Suprapubic skin (tissue), 4 donors: ENCODE measurements at regions not wholly inside any gene's neighbourhood (a gene's known extent, or its start where the extent isn't known, plus 50 kb on each side); places are given as distances from the start of the nearest gene placed in this dataset.

Experiments used
- CTCF ChIP-seq, 2 donors: fragments of 200-600 bp in 1 of 2; fragments of 450-650 bp in 1 of 2; sonication (generic) in 1 of 2; IDR thresholded peaks; one replicate each; pipeline ENCODE4 v1.5.1; 2016 to 2019; ENCODE audit warnings: antibody characterized with exemption in 2 of 2, mild to moderate bottlenecking in 1 of 2, moderate library complexity in 1 of 2
- EP300 ChIP-seq: sonication (generic); formaldehyde crosslinking; IDR thresholded peaks from one replicate; pipeline ENCODE4 v1.6.1; 2017; ENCODE audit warnings: antibody characterized with exemption
- POLR2A ChIP-seq, 2 donors: fragments of 450-650 bp; IDR thresholded peaks; one replicate each; pipeline ENCODE4 v1.6.1; 2017; ENCODE audit warnings: antibody characterized with exemption in 2 of 2, mild to moderate bottlenecking in 2 of 2, moderate library complexity in 2 of 2
- POLR2AphosphoS5 ChIP-seq, 3 donors: sonication (generic); formaldehyde crosslinking; IDR thresholded peaks; one replicate each; pipeline ENCODE4 v1.6.1; 2017; ENCODE audit warnings: antibody characterized with exemption in 3 of 3

GRCh38 chr20:24194143-24194542, 205.6 kb upstream of the GGTLC1 start:
- TF ChIP-seq POLR2A (IDR thresholded peaks at IDR 0.05): no peak
- TF ChIP-seq CTCF (IDR thresholded peaks at IDR 0.05): no peak
- TF ChIP-seq POLR2AphosphoS5 (IDR thresholded peaks at IDR 0.05): no peak
- no peak for TF ChIP-seq EP300
